HG03039 (cell line): ENCODE measurements at regions not wholly inside any gene's neighbourhood (a gene's known extent, or its start where the extent isn't known, plus 50 kb on each side); places are given as distances from the start of the nearest gene placed in this dataset.

Experiments used
- ATAC-seq: cut with Tn5 transposase; IDR thresholded peaks from one replicate; pipeline ENCODE4 v1.9.1; 2021; ENCODE audit warnings: mild to moderate bottlenecking, moderate library complexity; ENCODE audit not compliant: unreplicated experiment

DNA sequence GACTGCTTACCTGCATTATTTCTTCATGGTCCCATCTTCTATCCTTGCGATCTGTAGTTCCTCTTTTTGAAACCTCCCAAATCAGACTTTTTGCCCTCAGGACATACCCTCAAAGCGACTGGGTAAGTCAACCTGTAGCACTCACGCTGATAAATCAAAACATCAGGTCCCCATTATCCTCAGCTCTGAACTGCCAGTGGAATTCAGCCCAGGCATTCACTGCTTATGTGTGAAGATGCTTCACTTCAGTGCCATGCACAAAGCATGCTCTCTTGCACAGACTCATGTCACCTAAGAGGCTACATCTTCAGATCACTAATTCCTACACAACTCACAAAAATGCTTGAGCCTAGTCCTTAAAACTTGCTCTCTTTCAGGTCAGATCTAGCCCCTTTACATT lies 283.6 kb upstream of the KLF6 start:
- no peak for ATAC-seq

DNA sequence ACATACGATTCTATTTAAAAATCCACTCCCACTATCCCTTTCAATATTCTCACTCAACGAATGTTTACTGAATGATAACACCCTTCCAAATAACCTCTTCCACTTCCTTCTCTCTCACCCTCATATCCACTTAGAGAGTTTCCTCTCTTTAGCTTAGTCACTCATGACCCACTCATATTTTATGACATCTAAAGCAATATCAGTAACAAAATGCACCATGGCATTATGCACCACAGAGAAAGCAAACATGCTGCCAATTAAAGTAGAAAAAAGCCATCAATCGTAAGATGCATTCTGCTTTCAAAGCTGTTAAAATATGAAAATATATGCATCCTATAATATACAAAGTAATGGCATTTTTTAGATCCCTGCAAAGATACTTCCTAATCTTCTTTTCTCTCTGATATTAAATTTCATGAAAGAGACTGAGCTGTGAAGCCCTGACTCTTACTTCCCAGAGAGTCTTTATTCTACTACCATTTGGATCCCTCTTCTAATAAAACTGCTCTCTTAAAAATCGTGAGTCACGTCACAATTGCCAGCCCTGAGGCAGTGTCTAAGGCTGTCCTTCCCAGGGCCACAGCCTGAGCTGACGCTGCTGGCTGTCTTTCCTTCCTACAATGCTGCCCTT lies 283.0 kb upstream of the KLF6 start:
- no peak for ATAC-seq

DNA sequence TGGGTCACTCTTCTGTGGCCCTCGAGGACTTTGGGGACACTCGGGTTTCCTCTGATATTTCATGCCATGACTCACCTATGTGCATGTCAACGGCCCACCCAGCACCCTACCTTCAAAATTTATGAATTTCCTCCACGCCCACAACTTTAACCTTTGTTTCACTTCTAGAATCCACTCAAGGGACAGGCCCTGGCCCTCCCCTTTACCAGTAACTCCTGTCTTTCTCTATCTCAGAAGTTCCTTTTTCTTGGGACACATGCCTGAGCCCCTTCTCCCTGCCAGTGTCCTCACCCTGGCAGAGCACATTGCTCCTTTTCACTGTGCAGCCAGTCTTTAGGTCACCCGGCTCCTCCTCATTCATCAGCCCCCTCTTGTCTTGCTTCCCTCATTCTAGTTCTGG lies 282.5 kb upstream of the KLF6 start:
- peak; percentile 57 for ATAC-seq

DNA sequence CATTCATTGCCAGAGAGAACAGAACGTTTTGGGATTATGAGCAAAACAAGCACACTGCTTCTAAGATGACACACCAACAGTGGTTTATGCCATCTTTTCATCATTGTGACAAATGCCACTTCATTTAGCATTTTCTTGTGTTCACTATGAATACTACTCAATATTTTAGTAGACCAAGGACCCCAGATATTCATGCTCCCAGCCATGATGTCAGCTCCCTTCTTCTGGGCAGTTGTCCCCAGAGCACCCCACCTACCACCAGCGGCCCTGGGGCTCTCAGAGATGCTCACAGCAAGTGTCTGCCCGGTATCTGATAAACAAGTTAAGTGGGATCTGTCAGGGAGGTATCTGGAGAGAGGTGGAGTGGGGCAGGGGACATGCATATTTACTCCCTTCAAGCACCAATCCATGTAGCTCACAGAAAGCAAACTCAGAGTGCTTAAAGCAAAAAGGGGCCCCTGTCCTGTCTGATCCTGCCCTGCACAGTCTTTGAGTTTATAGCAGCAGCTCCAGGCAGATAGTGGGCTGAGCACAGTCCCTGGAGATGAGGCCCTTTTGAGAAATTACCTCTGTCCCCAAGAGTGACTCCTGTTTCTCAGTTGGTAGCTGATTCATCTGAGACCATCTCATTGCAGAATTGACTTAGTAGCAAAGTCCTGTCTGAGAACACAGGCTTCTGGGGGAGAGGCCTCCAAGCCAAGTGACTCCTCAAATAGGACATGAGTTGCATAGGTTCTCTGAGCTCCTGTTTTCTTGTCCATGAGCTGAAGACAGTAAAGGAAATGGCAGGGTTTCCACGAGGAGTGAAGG lies 281.8 kb upstream of the KLF6 start:
- ATAC-seq = no peak

DNA sequence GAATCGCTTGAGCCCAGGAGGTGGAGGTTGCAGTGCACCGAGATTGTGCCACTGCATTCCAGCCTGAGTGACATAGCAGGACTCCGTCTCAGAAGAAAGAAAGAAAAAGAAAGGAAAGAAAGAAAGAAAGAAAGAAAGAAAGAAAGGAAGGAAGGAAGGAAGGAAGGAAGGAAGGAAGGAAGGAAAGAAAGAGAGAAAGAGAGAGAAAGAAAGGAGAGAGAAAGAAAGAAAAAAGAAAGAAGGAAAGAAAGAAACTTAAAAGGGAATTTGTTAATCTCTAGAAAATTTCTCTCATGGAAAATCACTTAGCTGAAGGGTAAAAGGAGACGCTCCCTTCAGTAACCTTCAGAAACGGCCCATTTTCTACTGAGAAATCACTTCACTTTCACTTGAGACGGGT lies 279.5 kb upstream of the KLF6 start:
- ATAC-seq = no peak

DNA sequence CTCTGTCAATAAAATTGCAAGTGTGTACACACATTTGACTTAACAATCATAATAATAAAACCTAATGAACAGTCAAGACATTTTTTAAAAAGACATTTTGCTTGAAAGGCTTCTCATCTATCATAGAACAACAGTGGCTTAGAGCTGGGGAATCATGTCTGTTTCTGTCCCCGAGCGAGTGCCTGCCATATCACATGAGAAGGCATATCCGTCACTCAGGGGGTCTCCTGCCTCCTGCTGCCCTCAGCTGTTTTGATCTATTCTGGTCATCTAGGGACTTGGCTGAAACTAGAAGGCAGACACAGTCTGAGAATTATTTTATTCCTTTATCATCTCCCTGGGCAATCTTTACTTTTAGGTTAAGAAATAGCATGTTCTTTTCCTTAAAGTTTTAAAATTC lies 278.7 kb upstream of the KLF6 start:
- no peak for ATAC-seq

DNA sequence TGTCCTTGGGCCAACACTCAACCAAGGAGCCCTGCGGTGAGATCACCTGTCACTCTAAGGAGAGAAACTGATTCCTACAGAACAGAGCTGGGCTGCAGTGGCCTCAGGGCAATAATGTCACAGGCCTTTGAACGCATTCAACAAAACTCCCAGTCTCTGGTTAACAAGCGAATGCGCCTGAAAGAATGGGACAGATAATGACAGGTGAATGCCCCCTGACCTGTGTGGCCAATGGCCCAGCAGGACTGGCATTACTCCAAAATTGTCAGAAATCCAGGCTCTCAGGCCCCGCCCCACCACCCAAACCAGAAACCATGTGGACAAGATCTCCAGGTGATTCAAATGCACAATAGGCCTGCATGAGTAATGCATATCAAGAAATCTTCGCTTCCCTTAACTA lies 277.7 kb upstream of the KLF6 start:
- ATAC-seq = no peak

DNA sequence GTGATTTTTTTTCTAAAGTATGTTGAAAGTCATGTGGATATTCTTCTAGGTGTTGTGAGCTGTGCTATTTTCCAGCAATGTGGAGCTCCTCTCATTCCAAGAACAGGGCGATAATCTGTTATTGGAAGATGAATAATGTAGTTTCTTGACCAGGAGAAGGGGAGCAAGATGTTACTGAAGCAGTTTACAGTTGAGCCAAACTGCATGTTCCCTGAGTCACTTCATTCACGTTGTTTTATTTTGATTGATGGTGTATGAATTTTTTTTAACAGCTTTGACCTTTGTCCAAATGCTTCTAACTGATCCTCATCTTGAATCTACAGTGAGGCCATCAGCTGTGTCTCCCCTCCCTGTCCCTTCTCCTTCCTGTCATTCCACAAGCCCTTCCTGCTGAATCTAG lies 277.1 kb upstream of the KLF6 start:
- no peak for ATAC-seq

DNA sequence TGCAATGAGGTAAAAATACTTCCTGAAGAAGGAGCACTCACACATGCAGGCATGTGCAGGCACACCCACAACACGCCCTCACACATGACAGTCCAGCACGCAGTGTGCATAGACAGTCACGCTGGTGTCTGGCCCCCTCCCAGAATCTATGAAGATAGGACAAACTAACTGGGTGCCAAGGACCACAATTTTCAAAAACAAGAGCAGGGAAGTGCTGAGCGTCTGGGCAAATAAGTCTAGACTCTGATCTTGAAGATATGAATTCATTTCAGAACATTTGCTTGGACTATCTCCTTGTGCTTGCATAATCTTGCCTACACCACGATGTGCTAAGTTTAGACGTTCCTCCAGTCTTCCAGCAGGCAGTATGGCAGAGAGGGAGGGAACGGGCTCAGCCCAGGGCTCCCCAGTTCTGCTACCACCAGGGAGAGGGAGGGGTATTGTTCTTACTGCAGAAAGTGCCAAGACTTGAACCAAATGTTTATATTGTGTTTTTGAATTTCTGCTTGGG lies 276.5 kb upstream of the KLF6 start:
- no peak for ATAC-seq

DNA sequence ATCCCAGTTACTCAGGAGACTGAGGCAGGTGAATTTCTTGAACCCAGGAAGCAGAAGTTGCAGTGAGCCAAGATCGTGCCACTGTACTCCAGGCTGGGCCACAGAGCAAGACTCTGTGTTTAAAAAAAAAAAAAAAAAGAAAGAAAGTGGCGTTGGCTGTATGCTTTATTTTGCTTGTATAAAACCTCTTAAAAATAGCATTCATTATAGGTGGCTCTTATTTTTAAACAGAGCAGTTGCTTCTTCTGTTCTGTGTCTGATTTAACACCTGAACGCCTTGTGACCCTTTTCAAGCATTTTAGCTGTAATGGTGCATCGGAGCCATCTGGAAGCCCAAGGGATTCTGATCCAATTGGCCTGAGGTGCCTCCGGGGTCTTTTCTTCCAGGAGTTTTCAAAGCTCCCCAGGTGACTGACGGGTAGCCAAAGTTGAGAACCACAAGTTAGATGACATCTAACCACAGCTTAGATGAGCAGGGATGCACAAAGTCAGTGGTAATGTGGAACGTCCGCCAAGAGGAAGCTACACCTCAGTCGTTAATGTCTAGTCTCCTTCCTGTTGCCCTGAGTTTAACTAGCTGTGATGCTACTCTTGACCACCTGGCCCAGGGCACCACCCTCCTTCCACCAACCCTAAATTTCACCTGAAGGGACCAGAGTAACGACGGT lies 274.6 kb upstream of the KLF6 start:
- ATAC-seq = no peak

DNA sequence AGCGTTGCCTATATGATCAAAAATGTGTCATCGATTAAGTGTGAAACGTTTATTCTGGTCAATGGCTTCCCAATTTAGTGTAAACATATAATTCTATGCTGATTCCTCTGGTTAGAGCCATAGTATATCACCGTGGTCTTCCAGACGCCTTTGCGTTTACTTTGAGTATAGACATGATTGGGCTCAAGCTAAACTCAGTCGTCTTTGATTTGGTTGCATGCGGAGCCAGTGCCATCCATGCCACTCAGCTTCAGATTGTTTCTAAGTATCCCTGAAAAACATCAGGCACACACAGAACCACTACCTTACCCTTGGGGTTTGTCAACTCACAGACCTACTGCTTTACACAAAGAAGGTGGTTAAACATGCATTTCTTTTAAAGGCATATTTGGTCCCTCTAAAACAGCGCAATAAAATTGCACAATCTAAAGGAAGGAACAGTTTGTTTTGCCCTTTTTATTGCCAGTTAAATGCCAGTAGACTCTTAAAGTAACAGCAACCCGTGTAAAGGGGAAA lies 273.6 kb upstream of the KLF6 start:
- ATAC-seq = no peak

DNA sequence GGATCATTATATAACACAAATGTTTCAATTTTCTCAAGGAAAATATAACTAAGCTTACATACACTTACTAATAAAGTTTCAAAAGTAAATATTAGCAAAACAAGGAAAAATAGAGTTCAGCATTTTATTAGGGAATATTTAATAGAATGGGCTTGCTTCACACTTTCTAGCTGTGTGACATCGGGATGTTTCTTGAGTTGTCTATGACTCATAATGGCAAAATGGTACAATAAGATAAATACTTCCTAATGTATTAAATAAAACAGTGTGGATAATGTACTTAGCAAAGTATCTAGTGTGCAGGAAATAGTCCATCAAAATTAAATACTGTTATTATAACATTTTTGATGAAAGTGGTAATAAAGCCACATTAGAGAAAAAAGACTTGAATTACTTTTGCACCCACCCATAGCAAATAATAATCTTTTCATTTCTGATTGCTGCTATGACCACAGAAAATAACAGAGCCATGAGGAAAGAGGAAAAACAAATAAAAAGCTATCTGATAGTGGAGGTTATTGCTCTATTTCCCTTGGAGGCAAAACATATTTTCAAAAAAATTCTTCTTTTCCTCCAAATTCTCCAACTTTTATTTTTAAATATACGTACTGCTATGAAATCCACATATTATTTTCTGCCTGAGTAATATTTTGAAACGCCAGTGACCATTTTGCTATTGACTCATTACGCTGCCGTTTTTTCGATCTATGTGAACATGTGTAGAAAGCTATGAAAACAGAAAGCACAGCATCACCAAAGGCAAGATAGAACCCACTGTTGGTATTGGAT lies 272.9 kb upstream of the KLF6 start:
- ATAC-seq = no peak

DNA sequence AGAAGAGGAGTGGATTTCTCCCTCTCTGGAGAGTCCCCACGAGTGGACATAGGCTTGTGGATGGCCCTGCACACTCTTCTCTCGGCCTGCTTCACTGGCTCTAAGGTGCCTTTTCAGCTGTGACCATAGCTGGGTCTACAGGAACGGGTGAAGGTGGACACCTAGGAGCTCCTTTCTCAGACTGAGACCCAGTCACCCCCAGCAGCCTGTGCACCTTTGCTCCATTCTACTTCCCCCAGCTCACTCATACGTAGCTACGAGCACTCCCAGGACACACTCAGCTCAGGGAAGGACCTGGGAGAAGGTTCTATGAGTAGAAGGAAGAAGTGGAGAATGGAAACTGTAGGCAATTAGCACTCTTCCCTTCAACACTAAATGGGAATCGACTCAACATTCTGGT lies 272.0 kb upstream of the KLF6 start:
- no peak for ATAC-seq

DNA sequence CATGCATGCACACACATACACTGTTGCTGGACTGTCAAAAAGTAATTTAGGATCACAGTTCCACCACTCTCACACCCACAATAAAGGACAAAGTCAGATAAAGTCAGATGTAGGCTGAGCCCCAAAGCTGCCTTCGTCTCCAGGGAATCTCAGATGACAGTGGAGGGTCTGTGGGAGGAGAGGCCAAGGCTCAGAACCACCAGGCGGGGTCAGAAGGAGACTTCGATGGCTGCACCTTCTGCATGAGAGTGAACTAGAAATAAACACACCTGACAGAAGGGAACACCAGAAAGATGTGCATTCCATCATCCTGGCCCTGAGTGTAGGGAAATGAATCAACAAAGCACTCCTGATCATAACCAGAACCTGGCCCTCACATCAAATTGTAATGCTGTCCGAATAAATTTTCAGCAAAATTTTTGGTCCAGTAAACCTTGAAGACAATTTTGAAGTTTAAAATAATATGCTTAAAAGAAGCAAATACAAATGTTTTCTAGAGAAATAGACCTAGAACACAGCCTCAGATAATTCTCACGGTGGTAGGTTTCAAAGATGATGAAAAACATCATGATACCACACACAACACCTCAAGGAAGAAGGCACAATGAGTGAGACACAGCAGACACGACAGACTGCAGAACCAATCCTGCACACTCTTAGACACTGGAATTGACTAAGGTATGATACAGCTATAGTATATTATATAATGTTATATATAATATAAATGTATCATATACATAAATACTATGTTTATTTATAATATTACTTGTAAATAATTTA lies 269.8 kb upstream of the KLF6 start:
- ATAC-seq = no peak

DNA sequence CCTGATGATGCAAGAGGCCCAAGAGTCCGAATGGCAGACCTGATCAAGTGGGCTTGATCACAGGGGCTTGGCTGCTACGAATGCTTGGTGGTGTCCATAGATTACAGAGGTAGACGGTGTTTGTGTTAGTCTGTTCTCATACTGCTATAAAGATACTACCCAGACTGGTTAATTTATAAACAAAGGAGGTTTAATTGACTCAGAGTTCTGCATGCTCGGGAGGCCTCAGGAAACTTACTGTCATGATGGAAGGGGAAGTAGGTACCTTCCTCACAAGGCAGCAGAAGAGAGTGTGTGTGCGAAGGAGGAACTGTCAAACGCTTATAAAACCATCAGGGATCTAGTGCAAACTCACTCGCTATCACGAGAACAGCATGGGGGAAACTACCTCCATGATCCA lies 268.9 kb upstream of the KLF6 start:
- ATAC-seq = no peak

DNA sequence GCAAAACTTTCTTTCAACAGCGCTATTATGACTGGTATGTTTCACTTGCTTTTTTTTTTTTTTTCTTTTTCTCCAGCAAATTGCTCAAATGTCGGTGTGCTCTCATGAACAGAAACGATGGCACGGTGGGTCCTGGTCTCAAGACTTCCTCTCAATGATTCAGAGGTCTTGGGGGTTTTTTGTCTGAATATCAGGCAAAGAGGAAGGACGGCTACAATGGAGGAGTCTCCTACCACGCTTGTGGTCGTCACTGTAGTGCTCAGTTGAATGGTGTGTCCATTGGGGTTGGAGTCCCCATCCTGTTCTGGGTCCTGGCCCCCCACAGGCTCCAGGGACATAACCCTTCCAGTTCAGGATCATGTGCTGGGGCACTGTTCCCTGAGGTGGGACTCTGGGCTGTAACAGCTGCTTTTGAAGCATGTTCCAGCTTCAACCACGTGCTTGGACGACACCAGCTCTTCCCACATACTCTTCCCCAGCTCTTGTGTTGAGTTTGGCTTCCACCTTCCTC lies 266.7 kb upstream of the KLF6 start:
- ATAC-seq = no peak

DNA sequence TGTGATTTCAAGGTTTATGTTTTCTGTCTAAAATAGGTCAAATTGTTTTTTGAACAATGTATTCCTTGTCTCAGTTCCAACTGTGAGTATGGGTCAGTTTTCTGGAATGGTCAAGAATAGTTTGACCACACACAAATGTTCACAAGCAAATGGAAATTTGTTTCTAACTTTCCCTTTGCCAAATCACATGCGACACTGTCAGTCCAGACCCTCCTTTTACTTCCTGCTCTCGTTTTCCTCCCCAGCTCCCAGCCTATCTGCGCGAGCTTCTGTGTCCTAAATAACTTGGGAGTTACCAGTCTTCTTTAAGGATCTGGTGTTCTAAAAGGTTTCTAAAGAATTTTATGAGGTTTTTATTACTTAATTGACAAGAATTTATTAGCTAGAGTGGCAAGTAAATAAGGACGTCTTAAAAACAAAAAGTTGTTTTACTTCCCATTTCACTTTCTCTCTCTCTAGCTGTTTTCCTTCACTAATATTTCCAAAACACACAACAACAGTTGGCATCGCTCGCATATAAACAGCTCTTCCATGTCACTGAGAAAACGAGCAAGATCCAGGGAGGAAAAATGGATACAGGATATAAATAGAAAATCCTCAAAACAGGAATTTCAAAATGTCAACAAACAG lies 266.1 kb upstream of the KLF6 start:
- no peak for ATAC-seq

DNA sequence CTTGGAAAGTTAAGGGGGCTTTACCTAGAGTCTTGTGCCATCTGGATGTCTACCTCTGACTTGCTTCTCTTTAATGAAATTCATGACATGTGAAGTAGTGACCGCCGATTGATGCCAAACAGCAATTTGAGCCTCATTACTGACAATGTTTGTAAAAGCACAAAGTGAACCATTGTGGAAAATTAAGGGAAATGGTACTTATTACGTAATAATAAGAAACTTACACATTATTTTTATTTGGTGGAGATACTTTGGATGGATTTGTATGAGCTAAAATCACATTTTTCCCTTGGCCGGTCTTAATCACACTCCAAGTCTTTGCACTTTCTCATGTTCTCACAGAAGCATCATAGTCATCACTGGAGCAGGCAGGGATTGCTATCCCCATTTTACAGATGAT lies 265.1 kb upstream of the KLF6 start:
- ATAC-seq = no peak

DNA sequence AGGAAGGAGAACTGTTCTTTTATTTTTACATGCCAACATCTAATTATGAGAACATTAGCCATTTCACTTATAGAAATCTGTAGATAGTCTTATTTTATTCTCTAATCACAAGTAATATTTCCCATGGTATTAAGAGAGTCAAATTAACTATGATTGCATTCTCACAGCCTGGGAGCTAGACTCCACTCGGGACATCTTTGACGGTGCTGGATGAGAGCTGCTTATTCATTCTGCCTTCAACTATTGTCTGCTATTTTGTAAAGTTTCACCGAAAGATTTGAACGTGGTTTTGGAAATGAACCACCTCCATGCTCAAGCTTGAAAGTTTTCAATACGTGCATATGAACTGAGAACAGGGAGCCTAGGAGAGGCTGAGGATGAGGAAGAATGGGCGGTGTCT lies 264.3 kb upstream of the KLF6 start:
- no peak for ATAC-seq
